ENCODE measurements at regions not wholly inside any gene's neighbourhood (a gene's known extent, or its start where the extent isn't known, plus 50 kb on each side); places are given as distances from the start of the nearest gene placed in this dataset.

DNA sequence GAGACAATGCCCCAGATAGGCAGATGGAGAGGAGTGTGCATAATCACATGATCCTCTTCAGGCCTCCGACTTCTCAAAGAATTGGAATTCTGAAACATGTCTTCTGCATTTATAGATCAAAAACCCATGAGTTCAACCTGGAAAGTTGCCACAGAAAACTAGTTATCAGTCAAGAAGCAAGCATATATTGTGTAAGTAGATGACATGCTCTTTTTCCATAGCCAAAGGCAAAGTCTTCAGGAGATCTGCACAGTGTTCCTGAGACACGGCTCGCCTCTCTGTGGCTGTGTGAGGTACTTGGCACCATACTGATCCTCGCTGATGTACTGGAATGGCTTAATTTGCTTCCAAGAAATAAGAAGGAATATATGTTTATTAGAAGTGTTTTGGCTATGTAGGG is 213.5 kb upstream of the MKI67 start:
- TF ChIP-seq CTCF (IDR thresholded peaks at IDR 0.05; ENCODE audit: insufficient read depth, low read length, severe bottlenecking), result no peak
- FAIRE-seq (no peak), DNase-seq (ENCODE audit: low read depth) (no peak)
- H3K4me3 ChIP-seq (ENCODE audit: low read depth, low read length), result no peak overlapping the region
- no peaks in the 10 kb centered on the region for H3K27me3 ChIP-seq (ENCODE audit: control insufficient read depth, insufficient read depth, low read length)
- H3K36me3 ChIP-seq (ENCODE audit: control insufficient read depth, insufficient read depth, low read length), result no peaks in the 10 kb centered on the region

- H3K36me3 ChIP-seq (ENCODE audit: control insufficient read depth, insufficient read depth, low read length), result no peaks in the 10 kb centered on the region
- H3K27me3 ChIP-seq (ENCODE audit: control insufficient read depth, insufficient read depth, low read length), result no peaks in the 10 kb centered on the region
- DNase-seq (ENCODE audit: low read depth) (no peak), FAIRE-seq (no peak)
- no peak overlapping the region for H3K4me3 ChIP-seq (ENCODE audit: low read depth, low read length)
- no peak for TF ChIP-seq CTCF (IDR thresholded peaks at IDR 0.05; ENCODE audit: insufficient read depth, low read length, severe bottlenecking)
These were observed 219.1 kb upstream of the MKI67 start for GRCh38 chr10:128345353-128345752.

- DNase-seq (ENCODE audit: low read depth), result no peak
These were observed 234.6 kb upstream of the MKI67 start for GRCh38 chr10:128360783-128361182.

DNA sequence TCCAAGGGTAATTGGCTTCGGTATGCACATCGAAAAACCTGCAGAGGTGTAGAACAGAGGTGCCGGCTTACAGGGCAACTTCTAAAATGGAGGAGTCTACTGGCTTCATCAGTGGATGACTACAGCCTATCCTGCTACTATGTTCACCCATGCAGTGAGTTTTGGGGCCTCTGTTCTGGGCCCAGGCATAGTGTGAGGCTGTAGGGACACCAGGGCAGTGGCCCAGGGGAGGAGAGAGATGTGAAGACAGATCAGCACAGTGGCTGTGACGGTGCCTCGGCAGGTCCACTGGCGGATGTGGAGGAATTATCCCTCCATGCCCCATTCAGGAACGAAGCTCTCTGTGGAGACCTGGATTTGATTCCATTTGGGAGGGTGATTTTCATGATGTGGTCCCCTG is 235.3 kb upstream of the MKI67 start:
- Histone ChIP-seq H3K4me3 (ENCODE audit: low read depth, low read length) (no peak overlapping the region), H3K27me3 (ENCODE audit: control insufficient read depth, insufficient read depth, low read length) (no peaks in the 10 kb centered on the region), H3K36me3 (ENCODE audit: control insufficient read depth, insufficient read depth, low read length) (no peaks in the 10 kb centered on the region)
- DNase-seq (ENCODE audit: low read depth) (no peak), FAIRE-seq (no peak)
- TF ChIP-seq CTCF (IDR thresholded peaks at IDR 0.05; ENCODE audit: insufficient read depth, low read length, severe bottlenecking), result no peak

More at GRCh38 chr10:128360783-128361182, 234.6 kb upstream of the MKI67 start:
- H3K4me3 ChIP-seq (ENCODE audit: low read depth, low read length), result no peak overlapping the region
- no peak for TF ChIP-seq CTCF (IDR thresholded peaks at IDR 0.05; ENCODE audit: insufficient read depth, low read length, severe bottlenecking)
- H3K27me3 ChIP-seq (ENCODE audit: control insufficient read depth, insufficient read depth, low read length), result no peaks in the 10 kb centered on the region
- no peaks in the 10 kb centered on the region for H3K36me3 ChIP-seq (ENCODE audit: control insufficient read depth, insufficient read depth, low read length)
- FAIRE-seq, result no peak

- no peak for DNase-seq (ENCODE audit: low read depth)
- TF ChIP-seq CTCF (IDR thresholded peaks at IDR 0.05; ENCODE audit: insufficient read depth, low read length, severe bottlenecking), result no peak
- Histone ChIP-seq H3K36me3 (ENCODE audit: control insufficient read depth, insufficient read depth, low read length) (no peaks in the 10 kb centered on the region), H3K27me3 (ENCODE audit: control insufficient read depth, insufficient read depth, low read length) (no peaks in the 10 kb centered on the region), H3K4me3 (ENCODE audit: low read depth, low read length) (no peak overlapping the region)
- no peak for FAIRE-seq
These were observed 236.3 kb upstream of the MKI67 start for GRCh38 chr10:128362514-128362913.

- TF ChIP-seq CTCF (IDR thresholded peaks at IDR 0.05; ENCODE audit: insufficient read depth, low read length, severe bottlenecking), result no peak
- Histone ChIP-seq H3K36me3 (ENCODE audit: control insufficient read depth, insufficient read depth, low read length) (no peaks in the 10 kb centered on the region), H3K4me3 (ENCODE audit: low read depth, low read length) (no peak overlapping the region), H3K27me3 (ENCODE audit: control insufficient read depth, insufficient read depth, low read length) (no peaks in the 10 kb centered on the region)
- FAIRE-seq (no peak), DNase-seq (ENCODE audit: low read depth) (no peak)
These were observed 238.4 kb upstream of the MKI67 start for GRCh38 chr10:128364631-128365030.

Measured in bronchial epithelial cell (primary cell).